Astrocyte of the cerebellum (primary cell): ENCODE measurements at regions not wholly inside any gene's neighbourhood (a gene's known extent, or its start where the extent isn't known, plus 50 kb on each side); places are given as distances from the start of the nearest gene placed in this dataset.

Experiments used
- DNase-seq: peaks from one replicate; pipeline ENCODE4 v3.0.0-alpha.2; 2011; ENCODE audit warnings: low read depth
- H3K4me3 ChIP-seq: 2 replicates; pipeline ENCODE4 v1.5.1; 2011; ENCODE audit warnings: mild to moderate bottlenecking, low read depth, low read length, moderate library complexity
- in situ Hi-C: cut with HindIII; loops from 2 replicates; pipeline ENCODE4 v1.10.0; 2017; ENCODE audit warnings: low sequenced_read_pairs
- TF ChIP-seq, protein P1 (sequence below): IDR thresholded peaks from 2 replicates; pipeline ENCODE4 v1.5.1; 2012; ENCODE audit warnings: low read length, low read depth, moderate library complexity, mild to moderate bottlenecking; ENCODE audit errors: missing control alignments

DNA sequence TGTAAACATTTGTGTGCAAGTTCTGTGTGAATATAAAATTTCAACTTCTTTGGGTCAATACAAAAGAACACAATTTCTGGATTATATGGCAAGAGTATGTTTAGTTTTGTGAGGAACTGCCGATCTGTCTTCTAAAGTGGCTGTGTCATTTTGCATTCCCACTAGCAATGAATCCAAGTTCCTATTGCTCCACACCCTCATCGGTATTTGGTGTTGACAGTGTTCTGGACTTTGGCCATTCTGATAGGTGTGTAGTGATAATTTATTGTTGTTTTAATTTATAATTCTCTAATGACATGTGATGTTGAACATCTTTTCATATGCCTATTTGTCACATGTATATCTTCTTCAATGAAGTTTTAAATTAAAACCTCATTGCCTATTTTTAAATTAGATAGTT lies 58.2 kb upstream of the TMC3 start:
- in situ Hi-C loops, result no loop called here
- H3K4me3 ChIP-seq, result no peak overlapping the region
- TF ChIP-seq, protein P1, sequence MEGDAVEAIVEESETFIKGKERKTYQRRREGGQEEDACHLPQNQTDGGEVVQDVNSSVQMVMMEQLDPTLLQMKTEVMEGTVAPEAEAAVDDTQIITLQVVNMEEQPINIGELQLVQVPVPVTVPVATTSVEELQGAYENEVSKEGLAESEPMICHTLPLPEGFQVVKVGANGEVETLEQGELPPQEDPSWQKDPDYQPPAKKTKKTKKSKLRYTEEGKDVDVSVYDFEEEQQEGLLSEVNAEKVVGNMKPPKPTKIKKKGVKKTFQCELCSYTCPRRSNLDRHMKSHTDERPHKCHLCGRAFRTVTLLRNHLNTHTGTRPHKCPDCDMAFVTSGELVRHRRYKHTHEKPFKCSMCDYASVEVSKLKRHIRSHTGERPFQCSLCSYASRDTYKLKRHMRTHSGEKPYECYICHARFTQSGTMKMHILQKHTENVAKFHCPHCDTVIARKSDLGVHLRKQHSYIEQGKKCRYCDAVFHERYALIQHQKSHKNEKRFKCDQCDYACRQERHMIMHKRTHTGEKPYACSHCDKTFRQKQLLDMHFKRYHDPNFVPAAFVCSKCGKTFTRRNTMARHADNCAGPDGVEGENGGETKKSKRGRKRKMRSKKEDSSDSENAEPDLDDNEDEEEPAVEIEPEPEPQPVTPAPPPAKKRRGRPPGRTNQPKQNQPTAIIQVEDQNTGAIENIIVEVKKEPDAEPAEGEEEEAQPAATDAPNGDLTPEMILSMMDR, result no peak
- no peak for DNase-seq

DNA sequence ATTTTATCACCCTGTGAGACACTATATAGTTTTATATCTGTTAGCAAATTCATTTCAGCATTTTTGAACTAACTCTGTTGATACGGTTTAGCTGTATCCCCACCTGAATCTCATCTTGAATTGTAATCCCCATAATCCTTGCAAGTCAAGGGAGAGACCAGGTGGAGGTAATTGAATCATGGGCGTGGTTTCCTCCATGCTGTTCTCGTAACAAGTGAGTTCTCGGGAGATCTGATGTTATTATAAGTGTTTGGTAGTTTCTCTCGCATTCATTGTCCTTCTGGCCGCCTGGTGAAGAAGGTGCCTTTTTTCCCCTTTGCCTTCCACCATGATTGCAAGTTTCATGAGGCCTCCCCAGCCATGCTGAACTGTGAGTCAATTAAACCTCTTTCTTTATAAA lies 53.2 kb upstream of the TMC3 start:
- no peak overlapping the region for H3K4me3 ChIP-seq
- DNase-seq, result no peak
- in situ Hi-C loops, result no loop called here
- TF ChIP-seq, protein P1, result no peak

DNA sequence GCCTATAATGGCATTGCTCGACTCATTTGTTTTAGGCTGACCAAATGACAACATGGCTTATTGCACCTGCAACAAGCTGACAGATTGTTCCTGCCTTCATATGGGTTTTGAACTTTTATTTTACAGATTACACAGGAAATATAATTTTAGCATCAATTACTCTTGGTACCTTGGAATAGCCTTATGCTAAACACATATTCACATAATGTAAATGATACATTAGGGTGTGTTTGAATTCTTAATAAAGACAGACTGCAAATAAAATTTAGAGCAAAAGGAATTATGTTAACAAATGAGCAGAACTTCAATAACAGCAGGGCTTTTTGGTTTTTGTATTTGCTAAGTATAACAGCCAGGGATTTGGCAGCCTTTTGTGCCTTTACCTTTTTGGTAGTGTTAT lies 51.9 kb upstream of the TMC3 start:
- TF ChIP-seq, protein P1, result no peak
- no peak overlapping the region for H3K4me3 ChIP-seq
- no peak for DNase-seq
- in situ Hi-C loops, result no loop called here
